Neutrophil (primary cell): ENCODE measurements at regions not wholly inside any gene's neighbourhood (a gene's known extent, or its start where the extent isn't known, plus 50 kb on each side); places are given as distances from the start of the nearest gene placed in this dataset.

Experiments used
- H3K27ac ChIP-seq: fragments of 200-600 bp; sonication (generic); 2 replicates; pipeline ENCODE4 v1.5.1; 2016; ENCODE audit warnings: mild to moderate bottlenecking, moderate library complexity
- H3K27me3 ChIP-seq: fragments of 200-600 bp; sonication (generic); 2 replicates; pipeline ENCODE4 v1.6.0; 2016; ENCODE audit warnings: mild to moderate bottlenecking
- H3K36me3 ChIP-seq: fragments of 200-600 bp; sonication (generic); 2 replicates; pipeline ENCODE4 v1.5.1; 2017
- H3K4me1 ChIP-seq, 2 experiments: fragments of 200-600 bp in 1 of 2; sonication (generic) in 1 of 2; 1 replicate in 1 of 2; 2 replicates in 1 of 2; pipeline versions ENCODE4 v1.5.1 to v1.6.1; 2013 to 2016; ENCODE audit warnings: low read depth in 1 of 2, low read length in 1 of 2, mild to moderate bottlenecking in 1 of 2, moderate library complexity in 1 of 2; ENCODE audit not compliant: control insufficient read depth in 1 of 2, insufficient read depth in 1 of 2
- H3K4me3 ChIP-seq, 2 experiments: fragments of 200-600 bp in 1 of 2; sonication (generic) in 1 of 2; 1 replicate in 1 of 2; 2 replicates in 1 of 2; pipeline ENCODE4 v1.5.1; 2013 to 2016; ENCODE audit warnings: low read depth in 1 of 2, low read length in 1 of 2, mild to moderate bottlenecking in 1 of 2, moderate library complexity in 1 of 2
- H3K9me3 ChIP-seq: fragments of 200-600 bp; sonication (generic); 2 replicates; pipeline ENCODE4 v1.5.1; 2016
- TF ChIP-seq, protein P1 (sequence below): fragments of 200-600 bp; sonication (generic); IDR thresholded peaks from 2 replicates; pipeline ENCODE4 v1.5.1; 2016; ENCODE audit warnings: antibody characterized with exemption

DNA sequence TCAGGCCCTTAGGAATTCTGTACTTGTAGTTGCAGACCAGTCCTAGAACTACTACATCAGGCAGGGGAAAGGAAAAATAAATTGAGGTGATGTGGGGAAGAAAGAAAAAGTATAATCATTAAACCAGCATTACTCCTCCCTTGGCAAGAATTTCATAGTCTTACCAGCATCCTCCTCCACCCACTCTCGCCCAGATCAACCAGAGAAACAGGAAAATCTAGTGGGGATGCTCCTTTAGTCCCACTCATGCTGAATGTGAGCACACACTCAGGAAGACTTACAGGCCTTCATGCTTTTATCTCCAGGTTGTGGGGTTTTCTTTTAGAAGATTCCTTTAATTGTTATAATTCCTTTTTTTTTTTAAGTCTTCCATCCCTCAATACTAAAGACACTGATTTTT lies 129.3 kb upstream of the CCDC150 start:
- H3K4me1 ChIP-seq: no peaks in the 10 kb centered on the region
- H3K36me3 ChIP-seq: no peaks in the 10 kb centered on the region
- H3K4me3 ChIP-seq: no peak overlapping the region
- H3K27me3 ChIP-seq: peaks cover 6% of the 10 kb centered on the region
- TF ChIP-seq, protein P1, sequence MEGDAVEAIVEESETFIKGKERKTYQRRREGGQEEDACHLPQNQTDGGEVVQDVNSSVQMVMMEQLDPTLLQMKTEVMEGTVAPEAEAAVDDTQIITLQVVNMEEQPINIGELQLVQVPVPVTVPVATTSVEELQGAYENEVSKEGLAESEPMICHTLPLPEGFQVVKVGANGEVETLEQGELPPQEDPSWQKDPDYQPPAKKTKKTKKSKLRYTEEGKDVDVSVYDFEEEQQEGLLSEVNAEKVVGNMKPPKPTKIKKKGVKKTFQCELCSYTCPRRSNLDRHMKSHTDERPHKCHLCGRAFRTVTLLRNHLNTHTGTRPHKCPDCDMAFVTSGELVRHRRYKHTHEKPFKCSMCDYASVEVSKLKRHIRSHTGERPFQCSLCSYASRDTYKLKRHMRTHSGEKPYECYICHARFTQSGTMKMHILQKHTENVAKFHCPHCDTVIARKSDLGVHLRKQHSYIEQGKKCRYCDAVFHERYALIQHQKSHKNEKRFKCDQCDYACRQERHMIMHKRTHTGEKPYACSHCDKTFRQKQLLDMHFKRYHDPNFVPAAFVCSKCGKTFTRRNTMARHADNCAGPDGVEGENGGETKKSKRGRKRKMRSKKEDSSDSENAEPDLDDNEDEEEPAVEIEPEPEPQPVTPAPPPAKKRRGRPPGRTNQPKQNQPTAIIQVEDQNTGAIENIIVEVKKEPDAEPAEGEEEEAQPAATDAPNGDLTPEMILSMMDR: no peak
- no peaks in the 10 kb centered on the region for H3K9me3 ChIP-seq
- H3K27ac ChIP-seq: no peak overlapping the region

DNA sequence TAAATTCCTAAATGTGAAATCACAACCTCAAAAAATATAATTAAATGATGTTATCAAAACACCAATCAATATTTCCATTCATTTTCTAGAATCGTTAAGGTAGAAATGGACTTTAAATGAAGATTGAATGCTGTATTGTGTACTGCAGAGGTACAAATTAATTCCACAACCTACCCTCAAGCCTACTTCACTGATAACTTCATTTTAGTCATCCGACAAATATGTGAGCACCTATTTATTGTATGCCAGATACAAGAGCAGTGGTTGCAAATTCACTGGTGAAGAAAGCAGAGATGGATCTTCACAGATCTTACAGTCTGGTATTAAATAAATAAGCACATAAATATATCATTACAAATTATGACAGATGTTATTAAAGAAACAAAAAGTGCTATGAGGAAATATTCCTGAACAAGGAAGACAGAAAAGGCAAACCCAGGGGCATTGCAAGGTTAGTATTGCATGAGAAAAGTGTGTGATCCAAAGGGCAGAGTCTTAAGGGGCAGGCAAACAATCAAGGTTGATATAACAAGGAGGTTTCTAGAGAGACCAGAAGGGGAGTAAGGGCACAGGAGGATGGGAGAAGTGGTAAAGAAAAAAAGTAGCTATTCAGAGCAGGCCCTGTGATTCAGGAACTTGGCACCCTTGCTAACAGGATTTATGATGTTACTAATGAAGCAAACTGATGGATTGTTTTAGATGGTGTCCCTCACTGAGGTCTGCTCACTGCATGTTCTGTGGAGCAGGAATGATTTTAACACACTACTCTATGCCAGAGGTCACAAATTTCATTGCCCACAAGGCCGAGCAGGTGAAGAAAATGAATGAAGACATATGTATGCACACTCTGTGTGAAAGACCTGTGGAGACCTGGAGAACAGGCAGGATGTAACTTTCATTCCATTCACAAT lies 128.0 kb upstream of the CCDC150 start:
- TF ChIP-seq, protein P1: no peak
- Histone ChIP-seq H3K4me3 (no peak overlapping the region), H3K36me3 (no peaks in the 10 kb centered on the region), H3K9me3 (no peaks in the 10 kb centered on the region), H3K27ac (no peak overlapping the region), H3K4me1 (no peaks in the 10 kb centered on the region), H3K27me3 (peaks cover 6% of the 10 kb centered on the region)

DNA sequence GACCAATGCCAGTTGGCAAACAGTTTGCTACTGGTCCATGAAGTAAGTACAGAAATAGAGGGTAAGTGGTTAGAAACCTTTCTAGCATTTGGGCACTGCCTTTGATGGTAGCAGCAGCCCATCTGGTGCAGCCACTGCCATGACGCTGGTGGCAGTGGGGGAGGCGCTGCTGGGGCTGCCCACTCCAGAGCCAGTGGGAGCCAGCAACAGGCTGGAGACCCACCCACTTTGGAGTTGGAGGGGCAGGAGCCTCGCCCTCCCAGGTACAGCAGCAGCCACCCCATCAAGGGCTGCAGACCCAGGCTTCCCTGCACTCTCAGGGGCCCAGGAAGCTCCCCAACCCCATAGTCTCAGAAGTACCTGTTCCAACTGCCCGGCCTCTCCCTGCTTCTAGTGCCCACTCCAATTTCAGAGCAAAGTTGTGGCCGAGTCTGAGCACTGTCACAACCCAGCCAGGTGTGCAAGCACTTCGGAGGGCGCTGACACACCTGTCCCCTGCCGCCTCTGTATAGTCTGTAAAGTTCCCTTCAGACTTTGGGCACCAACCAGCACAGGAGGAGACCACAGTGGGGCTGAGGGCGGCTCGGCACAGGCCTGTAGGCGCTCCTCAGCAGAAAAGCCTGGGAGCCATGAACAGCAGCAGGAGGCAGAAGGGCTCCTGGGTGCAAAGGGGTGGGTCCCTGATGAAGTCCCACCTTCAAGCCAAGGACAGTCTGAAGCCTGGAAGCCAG lies 125.6 kb upstream of the CCDC150 start:
- TF ChIP-seq, protein P1: no peak

DNA sequence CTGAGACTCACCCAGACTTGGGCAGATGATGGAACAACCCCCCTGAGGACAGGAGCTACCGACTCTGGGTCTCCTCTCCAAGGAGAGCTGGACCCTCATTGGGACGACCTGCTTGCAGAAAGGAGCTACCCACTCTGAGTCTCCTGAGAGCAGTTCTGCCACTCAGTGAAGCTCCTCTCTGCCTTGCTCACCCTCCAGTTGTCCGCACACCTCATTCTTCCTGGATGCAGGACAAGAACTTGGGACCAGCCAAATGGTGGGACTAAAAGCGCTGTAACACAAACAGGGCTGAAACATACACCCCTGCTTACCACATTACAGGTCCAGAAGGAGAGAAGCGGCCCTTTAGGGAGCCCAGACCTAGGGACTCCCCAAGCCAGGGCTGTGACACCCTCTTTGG lies 124.9 kb upstream of the CCDC150 start:
- TF ChIP-seq, protein P1: no peak
- no peaks in the 10 kb centered on the region for H3K4me1 ChIP-seq
- no peaks in the 10 kb centered on the region for H3K36me3 ChIP-seq
- no peak overlapping the region for H3K4me3 ChIP-seq
- H3K27ac ChIP-seq: no peak overlapping the region
- H3K27me3 ChIP-seq: no peaks in the 10 kb centered on the region
- H3K9me3 ChIP-seq: no peaks in the 10 kb centered on the region

More for the DNA sequence above, 125.6 kb upstream of the CCDC150 start:
- Histone ChIP-seq H3K4me1 (no peaks in the 10 kb centered on the region), H3K27ac (no peak overlapping the region), H3K9me3 (no peaks in the 10 kb centered on the region), H3K4me3 (no peak overlapping the region), H3K36me3 (no peaks in the 10 kb centered on the region), H3K27me3 (no peaks in the 10 kb centered on the region)

DNA sequence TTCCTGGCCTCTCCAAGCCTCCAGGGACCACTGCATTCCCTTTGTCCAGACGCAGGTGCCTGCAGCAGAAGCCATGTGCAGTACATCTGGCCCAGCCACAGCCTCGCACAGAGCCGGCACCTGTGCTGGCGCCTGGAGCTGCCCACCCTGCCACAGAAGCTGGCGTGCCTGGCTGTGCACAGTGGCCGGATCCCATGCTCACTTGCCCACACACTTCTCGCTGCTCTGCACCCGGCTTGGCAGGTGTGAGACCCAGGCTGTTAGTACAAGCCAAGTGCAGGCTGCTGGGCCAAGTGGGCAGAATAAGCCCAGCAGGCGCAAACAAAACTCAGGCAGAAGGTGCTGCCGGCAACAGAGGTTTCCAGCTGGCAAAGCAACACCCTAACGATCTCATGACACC lies 124.5 kb upstream of the CCDC150 start:
- H3K27ac ChIP-seq: no peak overlapping the region
- H3K9me3 ChIP-seq: no peaks in the 10 kb centered on the region
- H3K36me3 ChIP-seq: no peaks in the 10 kb centered on the region
- TF ChIP-seq, protein P1: no peak
- no peaks in the 10 kb centered on the region for H3K4me1 ChIP-seq
- H3K4me3 ChIP-seq: no peak overlapping the region
- H3K27me3 ChIP-seq: no peaks in the 10 kb centered on the region
